Lower lobe of right lung (tissue), 2 donors: ENCODE measurements at regions not wholly inside any gene's neighbourhood (a gene's known extent, or its start where the extent isn't known, plus 50 kb on each side); places are given as distances from the start of the nearest gene placed in this dataset.

ENCODE experiments used
- ATAC-seq, 2 donors: fragments of 200-7000 bp; cut with Tn5 transposase; one replicate each; pipeline ENCODE4 v1.9.1; 2020 to 2022; ENCODE audit warnings: mild to moderate bottlenecking in 2 of 2, moderate library complexity in 2 of 2
- DNase-seq: peaks from one replicate; pipeline ENCODE4 v3.0.0-alpha.2; 2020
- H3K27ac ChIP-seq: fragments of 200-600 bp; one replicate; pipeline ENCODE4 v1.8.0; 2022
- H3K27me3 ChIP-seq: fragments of 200-600 bp; one replicate; pipeline ENCODE4 v1.8.0; 2022; ENCODE audit warnings: low read depth
- H3K36me3 ChIP-seq: fragments of 200-600 bp; one replicate; pipeline ENCODE4 v1.8.0; 2022; ENCODE audit warnings: mild to moderate bottlenecking
- H3K4me1 ChIP-seq: fragments of 200-600 bp; one replicate; pipeline ENCODE4 v1.8.0; 2022
- H3K4me3 ChIP-seq: fragments of 200-600 bp; one replicate; pipeline ENCODE4 v1.8.0; 2022; ENCODE audit warnings: mild to moderate bottlenecking
- H3K9me3 ChIP-seq: fragments of 200-600 bp; one replicate; pipeline ENCODE4 v1.8.0; 2022
- intact Hi-C: fragments of 100-400 bp; cut with DNase I; formaldehyde crosslinking; loops from one replicate; pipeline ENCODE4 v1.11.0; 2022
- TF ChIP-seq, protein P1 (sequence below): fragments of 200-600 bp; IDR thresholded peaks from one replicate; pipeline ENCODE4 v1.8.0; 2022; ENCODE audit warnings: antibody characterized with exemption, mild to moderate bottlenecking
- donor health status: DM: no; HTN: yes; CAD: no; lungs with severe emphysema.

DNA sequence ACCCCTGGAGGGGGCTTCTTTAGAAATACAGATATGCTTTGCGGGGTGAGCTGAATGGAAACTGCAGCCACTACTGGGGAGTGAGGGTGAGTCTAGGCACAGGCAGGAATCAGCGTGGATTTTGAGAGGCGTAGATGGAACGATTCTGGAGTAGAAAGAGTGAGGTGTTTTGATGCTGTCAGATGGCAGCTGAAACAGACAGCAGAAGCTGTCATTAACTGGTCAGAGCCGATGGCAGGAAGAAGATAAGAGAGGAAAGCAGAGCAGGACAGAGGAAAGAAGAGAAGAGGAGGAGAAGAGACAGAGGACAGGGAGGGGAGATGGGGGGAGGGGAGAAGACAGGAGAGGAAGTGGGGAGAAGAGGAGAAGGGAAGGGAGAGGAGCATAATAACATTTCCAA lies 138.5 kb downstream of the LRIG2 start:
- ATAC-seq: no peak
- TF ChIP-seq, protein P1, sequence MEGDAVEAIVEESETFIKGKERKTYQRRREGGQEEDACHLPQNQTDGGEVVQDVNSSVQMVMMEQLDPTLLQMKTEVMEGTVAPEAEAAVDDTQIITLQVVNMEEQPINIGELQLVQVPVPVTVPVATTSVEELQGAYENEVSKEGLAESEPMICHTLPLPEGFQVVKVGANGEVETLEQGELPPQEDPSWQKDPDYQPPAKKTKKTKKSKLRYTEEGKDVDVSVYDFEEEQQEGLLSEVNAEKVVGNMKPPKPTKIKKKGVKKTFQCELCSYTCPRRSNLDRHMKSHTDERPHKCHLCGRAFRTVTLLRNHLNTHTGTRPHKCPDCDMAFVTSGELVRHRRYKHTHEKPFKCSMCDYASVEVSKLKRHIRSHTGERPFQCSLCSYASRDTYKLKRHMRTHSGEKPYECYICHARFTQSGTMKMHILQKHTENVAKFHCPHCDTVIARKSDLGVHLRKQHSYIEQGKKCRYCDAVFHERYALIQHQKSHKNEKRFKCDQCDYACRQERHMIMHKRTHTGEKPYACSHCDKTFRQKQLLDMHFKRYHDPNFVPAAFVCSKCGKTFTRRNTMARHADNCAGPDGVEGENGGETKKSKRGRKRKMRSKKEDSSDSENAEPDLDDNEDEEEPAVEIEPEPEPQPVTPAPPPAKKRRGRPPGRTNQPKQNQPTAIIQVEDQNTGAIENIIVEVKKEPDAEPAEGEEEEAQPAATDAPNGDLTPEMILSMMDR: no peak
- H3K27ac ChIP-seq: no peak overlapping the region
- DNase-seq: no peak
- no peaks in the 10 kb centered on the region for H3K27me3 ChIP-seq
- H3K4me3 ChIP-seq: no peak overlapping the region
- no peaks in the 10 kb centered on the region for H3K9me3 ChIP-seq
- no peaks in the 10 kb centered on the region for H3K36me3 ChIP-seq
- H3K4me1 ChIP-seq: peaks cover 15% of the 10 kb centered on the region
- intact Hi-C loops: no loop called here

DNA sequence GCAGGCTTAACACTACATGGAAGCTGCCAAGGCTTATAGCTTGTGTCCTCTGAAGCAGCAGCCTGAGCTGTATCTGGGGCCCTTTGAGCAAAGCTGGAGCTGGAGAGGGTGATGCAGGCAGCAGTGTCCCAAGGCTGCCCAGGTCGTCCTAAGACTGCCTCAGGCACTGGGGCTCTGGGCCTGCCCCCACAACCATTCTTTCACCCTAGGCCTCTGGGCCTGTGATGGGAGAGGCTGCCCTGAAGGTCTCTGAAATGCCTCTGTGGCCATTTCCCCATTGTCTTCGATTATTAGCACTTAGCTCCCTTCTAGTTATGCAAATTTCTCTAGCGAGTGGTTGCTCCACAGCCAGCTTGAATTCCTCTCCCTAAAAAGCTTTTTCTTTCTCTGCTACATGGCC lies 142.0 kb downstream of the LRIG2 start:
- DNase-seq: no peak
- intact Hi-C loops: no loop called here
- Histone ChIP-seq H3K36me3 (no peaks in the 10 kb centered on the region), H3K9me3 (no peaks in the 10 kb centered on the region), H3K27ac (no peak overlapping the region), H3K4me3 (no peak overlapping the region), H3K4me1 (peaks cover 11% of the 10 kb centered on the region), H3K27me3 (no peaks in the 10 kb centered on the region)
- no peak for ATAC-seq
- TF ChIP-seq, protein P1: no peak

DNA sequence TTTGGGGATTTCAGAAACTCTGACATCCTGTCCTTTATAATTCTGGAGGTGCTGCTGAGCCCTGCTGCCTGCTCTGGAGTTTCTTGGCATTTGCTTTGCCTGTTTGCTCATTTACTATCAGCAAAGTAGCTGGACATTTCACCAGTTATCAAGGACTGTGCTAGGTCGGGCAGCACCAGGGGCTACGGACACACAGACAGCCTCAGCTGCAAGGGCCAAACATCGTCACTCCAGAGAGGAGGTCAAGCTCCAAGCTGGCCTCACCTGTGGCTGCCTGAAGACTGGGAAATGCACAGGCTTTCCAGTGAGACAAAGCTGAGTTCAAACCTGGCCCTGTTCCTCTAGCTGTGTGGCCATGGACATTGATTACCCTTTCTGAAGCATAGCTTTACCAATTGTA lies 143.7 kb downstream of the LRIG2 start:
- Histone ChIP-seq H3K36me3 (no peaks in the 10 kb centered on the region), H3K4me1 (peaks cover 5% of the 10 kb centered on the region), H3K27me3 (no peaks in the 10 kb centered on the region), H3K4me3 (no peak overlapping the region), H3K9me3 (no peaks in the 10 kb centered on the region), H3K27ac (no peak overlapping the region)
- ATAC-seq (no peak), DNase-seq (no peak)
- intact Hi-C loops: no loop called here
- TF ChIP-seq, protein P1: no peak

DNA sequence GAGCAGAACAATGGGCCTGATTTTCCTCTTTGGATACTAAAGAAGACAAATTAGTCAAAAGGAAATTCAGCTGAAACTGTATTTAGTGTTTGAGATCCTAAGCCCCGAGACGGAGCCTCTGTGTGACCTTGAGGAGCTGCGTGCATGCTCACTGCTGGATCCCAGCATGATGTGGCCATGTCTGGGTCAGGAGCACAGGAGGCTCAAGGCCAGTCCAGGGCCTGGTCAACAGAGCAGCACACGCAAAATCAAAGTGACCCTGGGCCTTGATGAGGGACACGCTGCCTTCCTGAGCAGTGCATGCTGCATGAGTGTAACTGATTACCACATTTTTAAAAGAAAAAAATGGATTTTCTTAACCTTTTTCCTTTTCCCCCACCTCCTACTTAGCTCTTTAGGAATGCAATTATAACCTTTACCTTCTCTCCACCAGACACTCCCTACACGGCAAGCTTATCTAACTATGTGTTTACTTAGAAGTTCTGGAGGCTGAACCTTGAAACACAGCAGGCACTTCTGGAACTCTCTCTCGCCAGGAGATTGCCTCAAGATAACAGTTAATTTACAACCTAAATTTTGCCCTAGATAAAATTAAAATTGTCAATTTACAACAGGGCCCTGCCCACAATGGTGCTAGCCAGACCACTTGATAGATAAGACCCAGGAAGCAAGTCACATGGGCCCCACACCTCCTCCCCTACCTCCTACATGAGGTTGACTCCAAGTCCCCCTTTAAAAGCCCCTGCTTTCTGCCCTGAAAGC lies 144.6 kb downstream of the LRIG2 start:
- ATAC-seq (peak; percentile 30 to 32), DNase-seq (no peak)
- no peaks in the 10 kb centered on the region for H3K36me3 ChIP-seq
- H3K27ac ChIP-seq: no peak overlapping the region
- H3K27me3 ChIP-seq: no peaks in the 10 kb centered on the region
- intact Hi-C loops: no loop called here
- peaks cover 5% of the 10 kb centered on the region for H3K4me1 ChIP-seq
- H3K4me3 ChIP-seq: no peak overlapping the region
- TF ChIP-seq, protein P1: no peak
- H3K9me3 ChIP-seq: no peaks in the 10 kb centered on the region

DNA sequence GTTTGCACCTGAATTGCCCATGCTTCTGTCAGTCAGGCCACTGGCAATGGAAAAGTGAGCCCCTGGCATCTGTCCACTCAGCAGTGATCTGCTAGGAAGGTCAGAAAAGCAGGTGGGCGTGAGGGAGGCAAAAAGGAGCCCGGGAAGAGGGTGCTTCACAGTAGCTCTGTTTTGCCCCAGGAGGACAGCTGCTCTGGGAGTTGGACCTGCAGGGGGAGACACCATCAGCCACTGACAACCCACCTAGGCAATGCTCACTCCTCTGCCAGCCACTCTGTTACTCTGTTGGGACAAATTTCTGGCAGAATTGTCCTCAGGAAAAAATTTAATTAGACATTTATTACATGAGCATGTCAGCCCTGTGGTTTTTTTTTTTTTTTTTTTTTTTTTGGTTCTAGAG lies 146.4 kb downstream of the LRIG2 start:
- H3K27ac ChIP-seq: no peak overlapping the region

More for the DNA sequence above, 146.4 kb downstream of the LRIG2 start:
- DNase-seq: no peak
- Histone ChIP-seq H3K27me3 (no peaks in the 10 kb centered on the region), H3K36me3 (no peaks in the 10 kb centered on the region), H3K4me3 (no peak overlapping the region), H3K9me3 (no peaks in the 10 kb centered on the region), H3K4me1 (peaks cover 5% of the 10 kb centered on the region)
- ATAC-seq: no peak
- intact Hi-C loops: no loop called here
- TF ChIP-seq, protein P1: no peak
